ENCODE measurements at regions not wholly inside any gene's neighbourhood (a gene's known extent, or its start where the extent isn't known, plus 50 kb on each side); places are given as distances from the start of the nearest gene placed in this dataset.

DNA sequence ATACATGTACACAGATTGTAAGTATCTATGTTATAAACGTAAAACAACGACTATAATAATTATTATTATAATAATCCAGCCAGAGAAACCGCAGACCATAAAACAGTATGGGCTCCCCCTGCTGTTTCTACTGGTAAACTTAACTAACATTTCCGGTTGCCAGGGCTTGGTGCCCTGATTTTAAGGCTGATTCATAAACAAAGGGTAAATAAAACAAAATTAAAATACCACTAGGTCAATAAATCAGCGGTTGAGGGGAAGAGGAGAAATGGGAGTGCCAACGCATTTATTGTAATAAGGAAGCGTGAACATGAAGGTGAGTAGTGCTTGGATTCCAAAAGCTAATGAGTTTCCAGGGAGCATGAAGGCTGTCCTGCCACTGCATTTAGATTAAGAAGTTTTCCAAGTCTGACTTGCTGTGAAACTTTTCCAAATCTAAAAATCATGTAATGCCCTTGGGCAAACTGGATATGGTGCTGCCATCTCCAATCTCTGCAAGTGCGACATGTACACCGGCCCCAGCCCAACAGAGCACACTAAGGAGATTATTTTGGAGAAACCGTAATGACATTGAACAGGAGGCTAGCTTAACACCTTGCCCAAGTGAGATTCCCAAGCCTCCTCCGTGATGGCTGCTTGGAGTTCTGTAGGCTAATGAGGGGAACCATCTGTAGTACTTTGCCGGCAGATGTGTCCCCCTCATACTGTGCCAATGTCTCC is 50.7 kb upstream of the HNRNPA3 start:
- no peak for DNase-seq
